ENCODE measurements at regions not wholly inside any gene's neighbourhood (a gene's known extent, or its start where the extent isn't known, plus 50 kb on each side); places are given as distances from the start of the nearest gene placed in this dataset.
A peak's percentile ranks its signal among the peaks of the same experiment; 100 is the strongest.

- no peak for DNase-seq (ENCODE audit: extremely low read depth in 1 of 11, low read depth in 9 of 11, low spot score in 4 of 11)
Observed at GRCh38 chr18:24659827-24660720, 199.6 kb downstream of the HRH4 start.

GRCh38 chr18:24660956-24661355, 200.5 kb downstream of the HRH4 start:
- DNase-seq (ENCODE audit: extremely low read depth in 1 of 11, low read depth in 9 of 11, low spot score in 4 of 11), result no peak

- no peak for DNase-seq (ENCODE audit: extremely low read depth in 1 of 11, low read depth in 9 of 11, low spot score in 4 of 11)
Observed at GRCh38 chr18:24662412-24662821, 202.0 kb downstream of the HRH4 start.

- no peak for DNase-seq (ENCODE audit: extremely low read depth in 1 of 11, low read depth in 9 of 11, low spot score in 4 of 11)
Observed at GRCh38 chr18:24663026-24663425, 202.6 kb downstream of the HRH4 start.

GRCh38 chr18:24669015-24669414, 208.6 kb downstream of the HRH4 start:
- DNase-seq (ENCODE audit: extremely low read depth in 1 of 11, low read depth in 9 of 11, low spot score in 4 of 11), result no peak

GRCh38 chr18:24669502-24669901, 209.1 kb downstream of the HRH4 start:
- DNase-seq (ENCODE audit: extremely low read depth in 1 of 11, low read depth in 9 of 11, low spot score in 4 of 11), result no peak

GRCh38 chr18:24672165-24672941, 211.9 kb downstream of the HRH4 start:
- no peak for DNase-seq (ENCODE audit: extremely low read depth in 1 of 11, low read depth in 9 of 11, low spot score in 4 of 11)

- DNase-seq (ENCODE audit: extremely low read depth in 1 of 11, low read depth in 9 of 11, low spot score in 4 of 11), result no peak
Observed at GRCh38 chr18:24674200-24674599, 213.8 kb downstream of the HRH4 start.

GRCh38 chr18:24674605-24675004, 214.2 kb downstream of the HRH4 start:
- no peak for DNase-seq (ENCODE audit: extremely low read depth in 1 of 11, low read depth in 9 of 11, low spot score in 4 of 11)

- no peak for DNase-seq (ENCODE audit: extremely low read depth in 1 of 11, low read depth in 9 of 11, low spot score in 4 of 11)
Observed at GRCh38 chr18:24677011-24677410, 216.6 kb downstream of the HRH4 start.

GRCh38 chr18:24678107-24678506, 217.7 kb downstream of the HRH4 start:
- DNase-seq (ENCODE audit: extremely low read depth in 1 of 11, low read depth in 9 of 11, low spot score in 4 of 11), result no peak

- DNase-seq (ENCODE audit: extremely low read depth in 1 of 11, low read depth in 9 of 11, low spot score in 4 of 11), result no peak
Observed at GRCh38 chr18:24678626-24679025, 218.2 kb downstream of the HRH4 start.

GRCh38 chr18:24679062-24679461, 218.6 kb downstream of the HRH4 start:
- no peak for DNase-seq (ENCODE audit: extremely low read depth in 1 of 11, low read depth in 9 of 11, low spot score in 4 of 11)

GRCh38 chr18:24683925-24684324, 223.5 kb downstream of the HRH4 start:
- DNase-seq (ENCODE audit: extremely low read depth in 1 of 11, low read depth in 9 of 11, low spot score in 4 of 11), result no peak

GRCh38 chr18:24685254-24685959, 225.0 kb downstream of the HRH4 start:
- no peak for DNase-seq (ENCODE audit: extremely low read depth in 1 of 11, low read depth in 9 of 11, low spot score in 4 of 11)

- peak in 8 of 11 donors; percentile 15 to 56 (median 32) for DNase-seq (ENCODE audit: extremely low read depth in 1 of 11, low read depth in 9 of 11, low spot score in 4 of 11)
Observed at GRCh38 chr18:24695168-24695567, 234.7 kb downstream of the HRH4 start.

GRCh38 chr18:24702001-24702515, 241.6 kb downstream of the HRH4 start:
- no peak for DNase-seq (ENCODE audit: extremely low read depth in 1 of 11, low read depth in 9 of 11, low spot score in 4 of 11)

GRCh38 chr18:24703316-24703715, 242.9 kb downstream of the HRH4 start:
- no peak for DNase-seq (ENCODE audit: extremely low read depth in 1 of 11, low read depth in 9 of 11, low spot score in 4 of 11)

GRCh38 chr18:24704946-24705630, 244.7 kb downstream of the HRH4 start:
- DNase-seq (ENCODE audit: extremely low read depth in 1 of 11, low read depth in 9 of 11, low spot score in 4 of 11), result no peak
